Stomach (tissue), 4 donors: ENCODE measurements at regions not wholly inside any gene's neighbourhood (a gene's known extent, or its start where the extent isn't known, plus 50 kb on each side); places are given as distances from the start of the nearest gene placed in this dataset.

Experiments
- CTCF ChIP-seq, 7 experiments: fragments of 450-650 bp in 4 of 7; fragments of 200-600 bp in 3 of 7; sonication (generic) in 3 of 7; IDR thresholded peaks; one replicate each; pipeline ENCODE4 v1.5.1; 2016 to 2019; ENCODE audit warnings: antibody characterized with exemption in 7 of 7, control low read depth in 2 of 7, mild to moderate bottlenecking in 1 of 7
- EP300 ChIP-seq: sonication (generic); formaldehyde crosslinking; IDR thresholded peaks from one replicate; pipeline ENCODE4 v1.6.1; 2017; ENCODE audit warnings: antibody characterized with exemption
- POLR2A ChIP-seq, 4 donors: fragments of 450-650 bp; IDR thresholded peaks; one replicate each; pipeline ENCODE4 v1.6.1; 2016; ENCODE audit warnings: antibody characterized with exemption in 4 of 4, control low read depth in 2 of 4, mild to moderate bottlenecking in 1 of 4, moderate library complexity in 1 of 4

GRCh38 chr4:89357787-89358186 is 50.2 kb upstream of the GPRIN3 start:
- TF ChIP-seq EP300 (no peak), POLR2A (IDR thresholded peaks at IDR 0.05) (no peak), CTCF (IDR thresholded peaks at IDR 0.05) (no peak)
